ENCODE measurements at regions not wholly inside any gene's neighbourhood (a gene's known extent, or its start where the extent isn't known, plus 50 kb on each side); places are given as distances from the start of the nearest gene placed in this dataset.

- Histone ChIP-seq H3K36me3 (no peaks in the 10 kb centered on the region), H3K27ac (no peak overlapping the region), H3K4me1 (no peaks in the 10 kb centered on the region), H3K9me3 (no peaks in the 10 kb centered on the region), H3K27me3 (no peaks in the 10 kb centered on the region), H3K4me3 (no peak overlapping the region)
- DNase-seq (ENCODE audit: low spot score in 2 of 2): no peak
- 59% methylated on average over 2 of the region's 2 CpGs for WGBS
- TF ChIP-seq EP300 (IDR thresholded peaks at IDR 0.05) (no peak), POLR2AphosphoS5 (IDR thresholded peaks at IDR 0.05) (no peak), CTCF (IDR thresholded peaks at IDR 0.05) (no peak), POLR2A (IDR thresholded peaks at IDR 0.05) (no peak)
Observed at GRCh38 chr14:37848985-37849621, 253.7 kb downstream of the TTC6 start.

GRCh38 chr14:37851054-37851453, 255.6 kb downstream of the TTC6 start:
- TF ChIP-seq POLR2AphosphoS5 (IDR thresholded peaks at IDR 0.05) (no peak), CTCF (IDR thresholded peaks at IDR 0.05) (no peak), POLR2A (IDR thresholded peaks at IDR 0.05) (no peak), EP300 (IDR thresholded peaks at IDR 0.05) (no peak)
- no peaks in the 10 kb centered on the region for H3K36me3 ChIP-seq
- no peak overlapping the region for H3K27ac ChIP-seq
- DNase-seq (ENCODE audit: low spot score in 2 of 2): no peak
- no peaks in the 10 kb centered on the region for H3K9me3 ChIP-seq
- WGBS: 75% methylated on average over 1 of the region's 1 CpG
- H3K27me3 ChIP-seq: no peaks in the 10 kb centered on the region
- no peaks in the 10 kb centered on the region for H3K4me1 ChIP-seq
- no peak overlapping the region for H3K4me3 ChIP-seq

GRCh38 chr14:37855871-37856270, 260.4 kb downstream of the TTC6 start:
- Histone ChIP-seq H3K4me1 (no peaks in the 10 kb centered on the region), H3K36me3 (no peaks in the 10 kb centered on the region), H3K9me3 (no peaks in the 10 kb centered on the region), H3K4me3 (no peak overlapping the region), H3K27ac (no peak overlapping the region), H3K27me3 (no peaks in the 10 kb centered on the region)
- no peak for TF ChIP-seq POLR2AphosphoS5 (IDR thresholded peaks at IDR 0.05)
- WGBS: 79% methylated on average over 1 of the region's 1 CpG
- no peak for DNase-seq (ENCODE audit: low spot score in 2 of 2)

GRCh38 chr14:37857774-37858266, 262.4 kb downstream of the TTC6 start:
- Histone ChIP-seq H3K27me3 (no peaks in the 10 kb centered on the region), H3K36me3 (no peaks in the 10 kb centered on the region), H3K4me1 (no peaks in the 10 kb centered on the region), H3K9me3 (no peaks in the 10 kb centered on the region), H3K4me3 (no peak overlapping the region), H3K27ac (no peak overlapping the region)
- 85% methylated on average over 2 of the region's 2 CpGs for WGBS
- DNase-seq (ENCODE audit: low spot score in 2 of 2): no peak
- TF ChIP-seq EP300 (IDR thresholded peaks at IDR 0.05) (no peak), CTCF (IDR thresholded peaks at IDR 0.05) (no peak), POLR2AphosphoS5 (IDR thresholded peaks at IDR 0.05) (no peak), POLR2A (IDR thresholded peaks at IDR 0.05) (no peak)

GRCh38 chr14:37858733-37859132, 263.3 kb downstream of the TTC6 start:
- WGBS: 80% methylated on average over 1 of the region's 1 CpG
- TF ChIP-seq EP300 (IDR thresholded peaks at IDR 0.05) (no peak), POLR2AphosphoS5 (IDR thresholded peaks at IDR 0.05) (no peak), CTCF (IDR thresholded peaks at IDR 0.05) (no peak), POLR2A (IDR thresholded peaks at IDR 0.05) (no peak)
- no peaks in the 10 kb centered on the region for H3K9me3 ChIP-seq
- no peaks in the 10 kb centered on the region for H3K27me3 ChIP-seq
- no peaks in the 10 kb centered on the region for H3K4me1 ChIP-seq
- H3K4me3 ChIP-seq: no peak overlapping the region
- H3K27ac ChIP-seq: no peak overlapping the region
- no peak for DNase-seq (ENCODE audit: low spot score in 2 of 2)
- no peaks in the 10 kb centered on the region for H3K36me3 ChIP-seq

GRCh38 chr14:37859177-37859576, 263.7 kb downstream of the TTC6 start:
- H3K27ac ChIP-seq: no peak overlapping the region
- TF ChIP-seq POLR2A (IDR thresholded peaks at IDR 0.05) (no peak), POLR2AphosphoS5 (IDR thresholded peaks at IDR 0.05) (no peak), CTCF (IDR thresholded peaks at IDR 0.05) (no peak), EP300 (IDR thresholded peaks at IDR 0.05) (no peak)
- H3K4me3 ChIP-seq: no peak overlapping the region
- 83% methylated on average over 3 of the region's 3 CpGs for WGBS
- no peaks in the 10 kb centered on the region for H3K36me3 ChIP-seq
- no peaks in the 10 kb centered on the region for H3K9me3 ChIP-seq
- DNase-seq (ENCODE audit: low spot score in 2 of 2): no peak
- no peaks in the 10 kb centered on the region for H3K4me1 ChIP-seq
- no peaks in the 10 kb centered on the region for H3K27me3 ChIP-seq
